CD4-positive, alpha-beta T cell (primary cell): ENCODE measurements at regions not wholly inside any gene's neighbourhood (a gene's known extent, or its start where the extent isn't known, plus 50 kb on each side); places are given as distances from the start of the nearest gene placed in this dataset.
A peak's percentile ranks its signal among the peaks of the same experiment; 100 is the strongest.

Source experiments
- ATAC-seq: fragments of 200-7000 bp; cut with Tn5 transposase; one replicate; pipeline ENCODE4 v1.10.0; 2022; ENCODE audit warnings: mild to moderate bottlenecking; ENCODE audit not compliant: poor library complexity
- CTCF ChIA-PET: fragments of 350-600 bp; sonication (Branson Sonifier 250); formaldehyde crosslinking; loops from one replicate; lab custom pipeline; 2021; ENCODE audit warnings: antibody characterized with exemption, inconsistent platforms; lab: Charles Lee
- POLR2A ChIA-PET: fragments of 350-600 bp; sonication (Branson Sonifier 250); formaldehyde crosslinking; loops from one replicate; lab custom pipeline; 2021; ENCODE audit warnings: antibody characterized with exemption, inconsistent platforms; lab: Charles Lee
- DNase-seq, 14 experiments: peaks; one replicate each; pipeline ENCODE4 v3.0.0-alpha.2; 2013 to 2020; ENCODE audit warnings: mixed read lengths in 2 of 14
- H3K27ac ChIP-seq, 2 donors: one replicate each; pipeline versions ENCODE4 v1.5.1 to v1.7.0; 2013; ENCODE audit warnings: low read length in 2 of 2, low read depth in 1 of 2, mild to moderate bottlenecking in 1 of 2
- H3K27me3 ChIP-seq, 2 experiments: 1 replicate in 1 of 2; 2 replicates in 1 of 2; pipeline versions ENCODE4 v1.6.1 to v1.7.0; 2013; ENCODE audit warnings: low read length in 2 of 2, control low read depth in 1 of 2, mild to moderate bottlenecking in 1 of 2, moderate library complexity in 1 of 2; ENCODE audit not compliant: insufficient read depth in 2 of 2, control insufficient read depth in 1 of 2
- H3K36me3 ChIP-seq: one replicate; pipeline ENCODE4 v1.6.1; 2013; ENCODE audit warnings: low read length, control low read depth; ENCODE audit not compliant: insufficient read depth
- H3K4me1 ChIP-seq: one replicate; pipeline ENCODE4 v1.6.1; 2013; ENCODE audit warnings: low read length, control low read depth; ENCODE audit not compliant: insufficient read depth
- H3K4me3 ChIP-seq: one replicate; pipeline ENCODE4 v1.5.1; 2013; ENCODE audit warnings: mild to moderate bottlenecking, low read length, moderate library complexity
- H3K9me3 ChIP-seq, 2 experiments: 1 replicate in 1 of 2; 2 replicates in 1 of 2; pipeline versions ENCODE4 v1.6.1 to v1.7.0; 2013; ENCODE audit warnings: low read length in 2 of 2, mild to moderate bottlenecking in 2 of 2, control low read depth in 1 of 2, moderate library complexity in 1 of 2; ENCODE audit not compliant: control insufficient read depth in 1 of 2, insufficient read depth in 1 of 2
- H3K27ac Mint-ChIP-seq: one replicate; pipeline ENCODE4 v1.8.0; 2020; ENCODE audit warnings: mixed read lengths
- H3K27me3 Mint-ChIP-seq: one replicate; pipeline ENCODE4 v1.8.0; 2021; ENCODE audit warnings: mixed read lengths
- H3K36me3 Mint-ChIP-seq: one replicate; pipeline ENCODE4 v1.8.0; 2021; ENCODE audit warnings: low read depth, mixed read lengths
- H3K4me1 Mint-ChIP-seq: one replicate; pipeline ENCODE4 v1.8.0; 2021; ENCODE audit warnings: low read depth, mixed read lengths
- H3K4me3 Mint-ChIP-seq: one replicate; pipeline ENCODE4 v1.8.0; 2020; ENCODE audit warnings: mild to moderate bottlenecking, mixed read lengths
- H3K9me3 Mint-ChIP-seq: one replicate; pipeline ENCODE4 v1.8.0; 2020; ENCODE audit warnings: mixed read lengths
- CTCF ChIP-seq: fragments of 200-600 bp; IDR thresholded peaks from one replicate; pipeline ENCODE4 v1.8.0; 2022; ENCODE audit warnings: antibody characterized with exemption, mild to moderate bottlenecking
- intact Hi-C, 2 experiments: fragments of 100-400 bp; cut with DNase I in 1 of 2; cut with micrococcal nuclease in 1 of 2; formaldehyde crosslinking; loops; one replicate each; pipeline versions ENCODE4 v1.15.1 to v1.9.0; 2023 to 2025; cut with DNase I, micrococcal nuclease

GRCh38 chr16:79456036-79456435 lies 144.5 kb downstream of the MAF start:
- Histone ChIP-seq H3K4me1 (peaks cover 2% of the 10 kb centered on the region), H3K36me3 (no peaks in the 10 kb centered on the region), H3K4me3 (no peak overlapping the region), H3K9me3 (no peaks in the 10 kb centered on the region), H3K27ac (no peak overlapping the region), H3K27me3 (no peaks in the 10 kb centered on the region)
- ATAC-seq (no peak), DNase-seq (no peak)
- H3K36me3 Mint-ChIP-seq: no peaks in the 10 kb centered on the region
- POLR2A ChIA-PET: no interaction called here
- CTCF ChIA-PET: no interaction called here
- H3K27ac Mint-ChIP-seq: no peak overlapping the region
- H3K4me3 Mint-ChIP-seq: no peak overlapping the region
- H3K27me3 Mint-ChIP-seq: no peaks in the 10 kb centered on the region
- H3K4me1 Mint-ChIP-seq: peaks cover 8% of the 10 kb centered on the region
- no peaks in the 10 kb centered on the region for H3K9me3 Mint-ChIP-seq
- TF ChIP-seq CTCF: no peak
- intact Hi-C loops: no loop called here

GRCh38 chr16:79452671-79453070 lies 147.9 kb downstream of the MAF start:
- CTCF ChIA-PET: no interaction called here
- H3K4me3 ChIP-seq: no peak overlapping the region
- H3K27ac Mint-ChIP-seq: no peak overlapping the region
- no peak overlapping the region for H3K27ac ChIP-seq
- no peak for DNase-seq
- H3K36me3 ChIP-seq: no peaks in the 10 kb centered on the region
- POLR2A ChIA-PET: no interaction called here
- H3K4me3 Mint-ChIP-seq: no peak overlapping the region
- H3K4me1 Mint-ChIP-seq: peaks cover 9% of the 10 kb centered on the region
- no peaks in the 10 kb centered on the region for H3K36me3 Mint-ChIP-seq
- H3K27me3 ChIP-seq: no peaks in the 10 kb centered on the region
- no peak for TF ChIP-seq CTCF
- H3K4me1 ChIP-seq: peaks cover 3% of the 10 kb centered on the region
- no peaks in the 10 kb centered on the region for H3K9me3 Mint-ChIP-seq
- no peaks in the 10 kb centered on the region for H3K9me3 ChIP-seq
- H3K27me3 Mint-ChIP-seq: no peaks in the 10 kb centered on the region
- no peak for ATAC-seq
- intact Hi-C loops: no loop called here

- Histone ChIP-seq H3K4me3 (no peak overlapping the region), H3K27ac (no peak overlapping the region), H3K9me3 (no peaks in the 10 kb centered on the region), H3K4me1 (peaks cover 3% of the 10 kb centered on the region), H3K36me3 (no peaks in the 10 kb centered on the region), H3K27me3 (no peaks in the 10 kb centered on the region)
- Mint-ChIP-seq H3K27ac (no peak overlapping the region), H3K9me3 (no peaks in the 10 kb centered on the region), H3K4me3 (no peak overlapping the region), H3K27me3 (no peaks in the 10 kb centered on the region), H3K4me1 (peaks cover 9% of the 10 kb centered on the region), H3K36me3 (no peaks in the 10 kb centered on the region)
- no peak for TF ChIP-seq CTCF
- ChIA-PET CTCF (no interaction called here), POLR2A (no interaction called here)
- ATAC-seq (no peak), DNase-seq (peak in 3 of 14 experiments; percentile 25 to 48 (median 38))
- intact Hi-C loops: no loop called here
Measured at GRCh38 chr16:79451196-79451816, 149.2 kb downstream of the MAF start.
